H1 (cell line): ENCODE measurements at regions not wholly inside any gene's neighbourhood (a gene's known extent, or its start where the extent isn't known, plus 50 kb on each side); places are given as distances from the start of the nearest gene placed in this dataset.
A peak's percentile ranks its signal among the peaks of the same experiment; 100 is the strongest.

ENCODE experiments used
- CTCF ChIA-PET: fragments of 300-600 bp; sonication (Branson Sonifier 250); formaldehyde crosslinking; loops from one replicate; lab custom pipeline; 2021; ENCODE audit not compliant: partially characterized antibody; lab: Charles Lee
- POLR2A ChIA-PET: fragments of 300-600 bp; sonication (Branson Sonifier 250); formaldehyde crosslinking; loops from one replicate; lab custom pipeline; 2021; ENCODE audit warnings: inconsistent platforms; ENCODE audit not compliant: partially characterized antibody; lab: Charles Lee
- DNase-seq, 2 experiments: peaks; one replicate each; pipeline versions ENCODE4 v3.0.0 to v3.0.0-alpha.2; 2010 to 2022; ENCODE audit warnings: low spot score in 2 of 2, low read depth in 1 of 2, mixed read lengths in 1 of 2
- FAIRE-seq: peaks from 2 replicates; lab custom pipeline; 2011; peaks lifted over from hg19 to GRCh38; lab: Jason Lieb, UNC
- H2AFZ ChIP-seq: 2 replicates; pipeline ENCODE4 v1.8.1; 2012; ENCODE audit warnings: low read length, inconsistent platforms
- H2AK5ac ChIP-seq: 2 replicates; pipeline ENCODE4 v1.6.1; 2013; ENCODE audit warnings: low read depth, low read length
- H2BK120ac ChIP-seq: replicated peaks from 2 replicates; pipeline ENCODE3; 2013; ENCODE audit warnings: low read depth, low read length, inconsistent platforms
- H2BK12ac ChIP-seq: 2 replicates; pipeline ENCODE4 v1.6.1; 2013; ENCODE audit warnings: low read depth, low read length
- H2BK15ac ChIP-seq: 2 replicates; pipeline ENCODE4 v1.6.1; 2013; ENCODE audit warnings: low read length
- H2BK20ac ChIP-seq: 2 replicates; pipeline ENCODE4 v1.6.1; 2013; ENCODE audit warnings: low read length
- H2BK5ac ChIP-seq: 2 replicates; pipeline ENCODE4 v1.6.1; 2013; ENCODE audit warnings: low read depth, low read length
- H3K14ac ChIP-seq: 2 replicates; pipeline ENCODE4 v1.6.1; 2013; ENCODE audit warnings: inconsistent platforms; ENCODE audit not compliant: insufficient read length
- H3K18ac ChIP-seq: 2 replicates; pipeline ENCODE4 v1.6.1; 2013; ENCODE audit warnings: low read length; ENCODE audit errors: extremely low read depth
- H3K23ac ChIP-seq: 2 replicates; pipeline ENCODE4 v1.6.1; 2013; ENCODE audit warnings: inconsistent platforms; ENCODE audit not compliant: insufficient read length
- H3K23me2 ChIP-seq: 2 replicates; pipeline ENCODE4 v1.6.1; 2013; ENCODE audit warnings: low read depth, low read length
- H3K27ac ChIP-seq: 2 replicates; pipeline ENCODE4 v1.6.1; 2011; ENCODE audit warnings: low read depth, low read length, inconsistent platforms
- H3K27me3 ChIP-seq, 4 experiments: replicated peaks in 1 of 4; 1 replicate in 1 of 4; 2 replicates in 3 of 4; pipeline versions ENCODE4 v1.6.1 to v1.8.1; 2011 to 2013; ENCODE audit warnings: low read length in 3 of 4, mild to moderate bottlenecking in 3 of 4, inconsistent platforms in 2 of 4, mixed read lengths in 2 of 4, moderate library complexity in 1 of 4; ENCODE audit not compliant: control insufficient read depth in 3 of 4, insufficient read depth in 3 of 4; ENCODE audit errors: extremely low read depth in 1 of 4
- H3K36me3 ChIP-seq, 4 experiments: 2 replicates each; pipeline versions ENCODE4 v1.6.1 to v1.8.1; 2011 to 2013; ENCODE audit warnings: mild to moderate bottlenecking in 4 of 4, low read length in 3 of 4, moderate library complexity in 2 of 4, control low read depth in 1 of 4, inconsistent platforms in 1 of 4; ENCODE audit not compliant: insufficient read depth in 4 of 4, control insufficient read depth in 2 of 4
- H3K4ac ChIP-seq: replicated peaks from 2 replicates; pipeline ENCODE3; 2013; ENCODE audit warnings: low read length, low read depth, mixed read lengths, inconsistent platforms; ENCODE audit not compliant: insufficient read length
- H3K4me1 ChIP-seq, 4 experiments: replicated peaks in 1 of 4; 1 replicate in 1 of 4; 2 replicates in 3 of 4; pipeline versions ENCODE4 v1.6.1 to v1.8.1; 2011 to 2013; ENCODE audit warnings: low read length in 3 of 4, inconsistent platforms in 2 of 4, mixed read lengths in 1 of 4; ENCODE audit not compliant: insufficient read depth in 4 of 4, control insufficient read depth in 3 of 4
- H3K4me2 ChIP-seq, 2 experiments: 2 replicates each; pipeline versions ENCODE4 v1.6.1 to v1.8.1; 2011 to 2013; ENCODE audit warnings: low read depth in 2 of 2, low read length in 2 of 2, control low read depth in 1 of 2, inconsistent platforms in 1 of 2, mild to moderate bottlenecking in 1 of 2; ENCODE audit not compliant: insufficient read depth in 1 of 2
- H3K4me3 ChIP-seq, 4 experiments: fragments of 200-600, 300-600 bp in 1 of 4; sonication (generic), shearing (Covaris generic), sonication (Bioruptor Twin) in 1 of 4; 2 replicates each; pipeline versions ENCODE4 v1.5.1 to v1.8.1; 2011 to 2016; ENCODE audit warnings: low read length in 4 of 4, low read depth in 3 of 4, control low read depth in 2 of 4, inconsistent platforms in 2 of 4, mild to moderate bottlenecking in 2 of 4, mixed read lengths in 1 of 4, moderate library complexity in 1 of 4; ENCODE audit not compliant: insufficient read depth in 2 of 4; ENCODE audit errors: extremely low read depth in 1 of 4
- H3K56ac ChIP-seq: replicated peaks from 2 replicates; pipeline ENCODE3; 2013; ENCODE audit warnings: low read depth, mild to moderate bottlenecking, mixed read lengths, low read length, inconsistent platforms; ENCODE audit not compliant: insufficient read length
- H3K79me1 ChIP-seq: 2 replicates; pipeline ENCODE4 v1.6.1; 2013; ENCODE audit warnings: low read depth, low read length, control low read depth
- H3K79me2 ChIP-seq, 2 experiments: 2 replicates each; pipeline versions ENCODE4 v1.6.1 to v1.8.1; 2012 to 2013; ENCODE audit warnings: low read length in 2 of 2, mild to moderate bottlenecking in 2 of 2, inconsistent platforms in 1 of 2; ENCODE audit not compliant: insufficient read depth in 2 of 2, control insufficient read depth in 1 of 2
- H3K9ac ChIP-seq, 4 experiments: replicated peaks in 1 of 4; 1 replicate in 1 of 4; 2 replicates in 3 of 4; pipeline versions ENCODE4 v1.6.1 to v1.8.1; 2011 to 2013; ENCODE audit warnings: low read depth in 3 of 4, low read length in 3 of 4, control low read depth in 2 of 4, mild to moderate bottlenecking in 2 of 4, moderate library complexity in 2 of 4, inconsistent platforms in 1 of 4; ENCODE audit errors: extremely low read depth in 1 of 4
- H3K9me3 ChIP-seq, 2 experiments: 2 replicates each; pipeline versions ENCODE4 v1.6.1 to v1.8.1; 2012 to 2013; ENCODE audit warnings: mild to moderate bottlenecking in 2 of 2, moderate library complexity in 2 of 2, control low read depth in 1 of 2, inconsistent platforms in 1 of 2, low read depth in 1 of 2, low read length in 1 of 2, mixed read lengths in 1 of 2; ENCODE audit not compliant: insufficient read depth in 2 of 2
- H4K20me1 ChIP-seq, 2 experiments: replicated peaks in 1 of 2; 2 replicates each; pipeline versions ENCODE3 to v1.8.1; 2011 to 2013; ENCODE audit warnings: inconsistent platforms in 2 of 2, low read length in 2 of 2, mild to moderate bottlenecking in 1 of 2; ENCODE audit not compliant: insufficient read depth in 2 of 2, control insufficient read depth in 1 of 2
- H4K5ac ChIP-seq: 2 replicates; pipeline ENCODE4 v1.6.1; 2013; ENCODE audit warnings: low read length, low read depth, mixed read lengths, inconsistent platforms; ENCODE audit not compliant: insufficient read length
- H4K8ac ChIP-seq: 2 replicates; pipeline ENCODE4 v1.8.0; 2013; ENCODE audit warnings: mild to moderate bottlenecking, moderate library complexity, low read length, inconsistent platforms; ENCODE audit not compliant: insufficient read depth; ENCODE audit errors: extremely low read depth
- H4K91ac ChIP-seq: replicated peaks from 2 replicates; pipeline ENCODE3; 2013; ENCODE audit warnings: low read length, mixed read lengths, inconsistent platforms; ENCODE audit not compliant: insufficient read length
- HDAC2 ChIP-seq, 2 experiments: fragments of 300-600 bp in 1 of 2; sonication (generic) in 1 of 2; IDR thresholded peaks; 2 replicates each; pipeline ENCODE4 v1.6.1; 2011 to 2012; ENCODE audit warnings: low read depth in 2 of 2, low read length in 2 of 2, mild to moderate bottlenecking in 2 of 2, moderate library complexity in 2 of 2, borderline replicate concordance in 1 of 2, inconsistent platforms in 1 of 2
- WGBS, 2 experiments: shearing (Covaris generic) in 1 of 2; methylation state at CpG; one replicate each; pipeline versions ENCODE4 v1.1.6 to v1.1.7; 2013 to 2015; ENCODE audit warnings: low lambda C conversion rate in 2 of 2, mixed read lengths in 2 of 2, inconsistent platforms in 1 of 2, low coverage in 1 of 2, missing lambda C conversion rate in 1 of 2; ENCODE audit not compliant: insufficient replicate concordance in 2 of 2, insufficient coverage in 1 of 2, insufficient read length in 1 of 2; ENCODE audit errors: extremely low coverage in 1 of 2, missing lambda C conversion rate in 1 of 2; 5-methylcytosine and 5-hydroxymethylcytosine counted together

DNA sequence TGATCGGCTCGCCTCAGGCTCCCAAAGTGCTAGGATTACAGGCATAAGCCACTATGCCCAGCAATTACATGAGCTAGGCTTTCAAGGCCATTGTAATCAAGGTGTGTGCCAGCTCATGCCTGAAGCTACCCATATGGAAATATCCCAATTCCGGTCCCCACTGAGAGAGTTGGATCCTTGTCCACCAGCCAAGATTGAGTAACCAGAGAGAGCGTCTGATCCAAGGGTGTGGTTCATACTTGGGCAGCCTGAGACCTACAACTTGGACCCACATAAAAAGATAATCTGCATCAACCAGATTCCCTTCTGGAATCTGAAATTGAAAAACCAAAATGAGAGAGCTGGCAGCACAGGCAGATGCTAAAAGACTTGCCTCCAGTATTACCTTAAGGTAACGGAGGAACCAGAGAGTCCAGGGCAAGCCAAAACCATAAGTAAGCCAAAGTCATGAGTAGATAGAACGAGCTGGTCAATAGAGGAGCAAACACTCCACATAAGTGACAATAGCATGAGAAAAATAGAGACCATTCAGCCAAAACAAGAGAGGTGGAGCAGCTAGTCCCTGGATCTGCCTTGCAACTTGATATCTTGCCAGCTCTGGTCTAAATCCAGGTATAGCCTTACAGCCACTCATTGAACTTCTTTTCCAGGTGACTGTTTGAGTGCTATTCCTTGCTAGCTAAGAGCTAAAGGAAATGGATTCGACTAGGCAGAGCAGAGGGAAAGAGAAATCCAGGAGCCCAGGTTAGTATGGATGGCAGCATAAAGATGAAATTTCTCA is 63.8 kb upstream of the ATP1A1 start:
- Histone ChIP-seq H3K27ac (no peak overlapping the region), H3K9me3 (no peaks in the 10 kb centered on the region), H4K91ac (no peak overlapping the region), H2AFZ (peak overlapping the region; percentile 52; the same call in 1 of the 2 replicates), H3K9ac (no peak overlapping the region), H2BK5ac (no peak overlapping the region), H3K79me1 (no peaks in the 10 kb centered on the region), H4K20me1 (no peaks in the 10 kb centered on the region), H2BK12ac (no peak overlapping the region), H3K27me3 (no peaks in the 10 kb centered on the region)
- CTCF ChIA-PET, result interaction anchor here (1.1 to 2.0 kb wide), 6 partner anchors 8 to 170 kb away, joined by 3 to 4 read pairs (median 3); no protein-coding TSS in a partner anchor
- 86% methylated on average over 7 of the region's 7 CpGs; no CpG with 5 or more reads in 1 of the 2 experiments for WGBS, 2 experiments
- no peak for FAIRE-seq
- no peak for TF ChIP-seq HDAC2 (IDR thresholded peaks at IDR 0.05; ENCODE audit: borderline replicate concordance in 1 of 2, low read depth in 2 of 2, low read length in 2 of 2)
- TF ChIP-seq, all 59 proteins: peak for 0
- no peak overlapping the region for H3K4ac ChIP-seq
- no peak overlapping the region for H3K23ac ChIP-seq
- H3K14ac ChIP-seq, result no peak overlapping the region
- POLR2A ChIA-PET, result no interaction called here
- DNase-seq, result no peak
- H2AK5ac ChIP-seq, result no peak overlapping the region
- no peak overlapping the region for H2BK15ac ChIP-seq
- peaks cover 3 to 10% (median 8%) of the 10 kb centered on the region in 4 experiments for H3K4me1 ChIP-seq
- no peak overlapping the region for H3K18ac ChIP-seq
- H3K36me3 ChIP-seq, result no peaks in the 10 kb centered on the region
- no peaks in the 10 kb centered on the region for H3K23me2 ChIP-seq
- H3K56ac ChIP-seq, result no peak overlapping the region
- no peak overlapping the region for H4K5ac ChIP-seq
- no peak overlapping the region for H3K4me2 ChIP-seq
- H2BK20ac ChIP-seq, result no peak overlapping the region
- no peak overlapping the region for H2BK120ac ChIP-seq
- H3K79me2 ChIP-seq, result no peaks in the 10 kb centered on the region
- no peak overlapping the region for H3K4me3 ChIP-seq
- H4K8ac ChIP-seq, result no peak overlapping the region
